ENCODE measurements at regions not wholly inside any gene's neighbourhood (a gene's known extent, or its start where the extent isn't known, plus 50 kb on each side); places are given as distances from the start of the nearest gene placed in this dataset.
A peak's percentile ranks its signal among the peaks of the same experiment; 100 is the strongest.

DNA sequence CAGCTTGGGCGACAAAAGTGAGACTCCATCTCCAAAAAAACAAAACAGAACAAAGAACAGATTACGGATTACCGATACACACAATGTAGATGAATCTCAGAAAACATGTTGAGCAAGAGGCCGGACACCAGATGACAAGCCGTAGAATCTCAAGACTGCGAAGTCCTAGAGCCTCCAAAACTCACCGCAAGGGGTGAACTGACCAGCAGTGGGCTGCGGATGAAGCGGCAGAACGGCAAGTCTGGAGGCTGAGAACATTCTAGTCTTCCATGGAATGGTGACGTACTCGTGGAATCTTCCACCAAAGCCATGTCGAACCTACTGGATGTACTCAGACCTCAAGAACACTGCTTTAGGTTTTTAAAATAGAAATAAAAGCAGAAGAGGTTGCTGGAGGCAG lies 198.8 kb downstream of the NDUFA10 start:
- 98% methylated on average over 13 of the region's 13 CpGs for WGBS

GRCh38 chr2:239825705-239825979 lies 199.5 kb downstream of the NDUFA10 start:
- Histone ChIP-seq H3K27me3 (ENCODE audit: control insufficient read depth in 2 of 2, insufficient read depth in 1 of 2, low read length in 1 of 2) (peaks cover 0 to 6% of the 10 kb centered on the region in 2 donors), H3K9me3 (ENCODE audit: control insufficient read depth in 2 of 2, insufficient read depth in 1 of 2, low read length in 1 of 2) (no peaks in the 10 kb centered on the region), H3K27ac (ENCODE audit: low read depth in 1 of 2, low read length in 1 of 2) (no peak overlapping the region), H3K36me3 (ENCODE audit: control insufficient read depth in 2 of 2, insufficient read depth in 2 of 2, low read length in 1 of 2) (no peaks in the 10 kb centered on the region), H3K4me1 (ENCODE audit: control insufficient read depth in 2 of 2, insufficient read depth in 2 of 2, low read length in 2 of 2) (no peaks in the 10 kb centered on the region), H3K4me3 (ENCODE audit: low read length in 2 of 2) (no peak overlapping the region)
- DNase-seq (ENCODE audit: low read depth in 6 of 9, low spot score in 9 of 9) = no peak
- 95% methylated on average over 5 of the region's 5 CpGs for whole genome bisulfite sequencing

More for the DNA sequence above, 198.8 kb downstream of the NDUFA10 start:
- Histone ChIP-seq H3K9me3 (ENCODE audit: control insufficient read depth in 2 of 2, insufficient read depth in 1 of 2, low read length in 1 of 2) (no peaks in the 10 kb centered on the region), H3K27me3 (ENCODE audit: control insufficient read depth in 2 of 2, insufficient read depth in 1 of 2, low read length in 1 of 2) (peaks cover 0 to 2% of the 10 kb centered on the region in 2 donors), H3K36me3 (ENCODE audit: control insufficient read depth in 2 of 2, insufficient read depth in 2 of 2, low read length in 1 of 2) (no peaks in the 10 kb centered on the region), H3K4me1 (ENCODE audit: control insufficient read depth in 2 of 2, insufficient read depth in 2 of 2, low read length in 2 of 2) (no peaks in the 10 kb centered on the region), H3K27ac (ENCODE audit: low read depth in 1 of 2, low read length in 1 of 2) (no peak overlapping the region), H3K4me3 (ENCODE audit: low read length in 2 of 2) (no peak overlapping the region)
- no peak for DNase-seq (ENCODE audit: low read depth in 6 of 9, low spot score in 9 of 9)

DNA sequence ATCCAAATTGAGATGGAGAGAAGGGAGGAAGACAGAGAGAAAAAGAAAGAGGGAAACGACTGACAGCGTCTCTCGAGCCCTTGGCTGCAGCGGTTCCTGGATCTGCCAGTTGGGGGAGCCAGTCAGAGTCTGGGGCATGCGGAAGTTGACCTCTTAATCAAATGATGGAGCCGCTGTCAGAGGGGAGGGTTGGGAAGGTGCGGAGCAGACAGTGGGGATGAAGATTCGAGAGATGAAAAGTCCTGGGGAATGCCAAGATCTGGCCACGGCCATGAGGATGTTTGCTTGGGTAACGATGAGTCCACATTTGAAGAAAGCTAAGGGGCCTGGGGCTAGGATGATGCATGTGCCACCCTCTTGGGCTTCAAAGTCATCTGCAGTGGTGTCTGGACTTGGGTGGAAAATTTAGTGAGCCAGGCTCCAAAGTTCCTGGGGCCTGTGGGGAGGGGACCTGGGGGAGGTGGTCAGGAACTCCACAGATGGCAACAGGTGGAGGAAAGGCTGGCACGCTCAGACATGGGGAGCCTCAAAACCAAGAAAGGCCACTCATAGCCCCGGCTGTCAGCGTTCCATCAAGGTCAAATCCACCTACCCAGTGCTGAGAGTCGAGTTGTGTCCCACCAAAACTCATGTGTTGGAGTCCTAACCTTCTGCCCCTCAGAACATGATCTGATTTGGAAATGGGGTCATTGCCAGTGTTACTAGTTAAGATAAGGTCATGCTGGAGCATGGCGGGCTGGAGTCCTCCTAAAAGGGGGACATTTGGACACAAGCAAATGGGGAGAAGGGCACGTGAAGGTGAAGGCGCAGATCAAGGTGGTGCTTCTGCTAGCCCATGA lies 200.1 kb downstream of the NDUFA10 start:
- 91% methylated on average over 17 of the region's 17 CpGs for WGBS
- Histone ChIP-seq H3K4me1 (ENCODE audit: control insufficient read depth in 2 of 2, insufficient read depth in 2 of 2, low read length in 2 of 2) (no peaks in the 10 kb centered on the region), H3K4me3 (ENCODE audit: low read length in 2 of 2) (no peak overlapping the region), H3K27ac (ENCODE audit: low read depth in 1 of 2, low read length in 1 of 2) (no peak overlapping the region), H3K36me3 (ENCODE audit: control insufficient read depth in 2 of 2, insufficient read depth in 2 of 2, low read length in 1 of 2) (no peaks in the 10 kb centered on the region), H3K27me3 (ENCODE audit: control insufficient read depth in 2 of 2, insufficient read depth in 1 of 2, low read length in 1 of 2) (peaks cover 0 to 8% of the 10 kb centered on the region in 2 donors), H3K9me3 (ENCODE audit: control insufficient read depth in 2 of 2, insufficient read depth in 1 of 2, low read length in 1 of 2) (no peaks in the 10 kb centered on the region)
- no peak for DNase-seq (ENCODE audit: low read depth in 6 of 9, low spot score in 9 of 9)

DNA sequence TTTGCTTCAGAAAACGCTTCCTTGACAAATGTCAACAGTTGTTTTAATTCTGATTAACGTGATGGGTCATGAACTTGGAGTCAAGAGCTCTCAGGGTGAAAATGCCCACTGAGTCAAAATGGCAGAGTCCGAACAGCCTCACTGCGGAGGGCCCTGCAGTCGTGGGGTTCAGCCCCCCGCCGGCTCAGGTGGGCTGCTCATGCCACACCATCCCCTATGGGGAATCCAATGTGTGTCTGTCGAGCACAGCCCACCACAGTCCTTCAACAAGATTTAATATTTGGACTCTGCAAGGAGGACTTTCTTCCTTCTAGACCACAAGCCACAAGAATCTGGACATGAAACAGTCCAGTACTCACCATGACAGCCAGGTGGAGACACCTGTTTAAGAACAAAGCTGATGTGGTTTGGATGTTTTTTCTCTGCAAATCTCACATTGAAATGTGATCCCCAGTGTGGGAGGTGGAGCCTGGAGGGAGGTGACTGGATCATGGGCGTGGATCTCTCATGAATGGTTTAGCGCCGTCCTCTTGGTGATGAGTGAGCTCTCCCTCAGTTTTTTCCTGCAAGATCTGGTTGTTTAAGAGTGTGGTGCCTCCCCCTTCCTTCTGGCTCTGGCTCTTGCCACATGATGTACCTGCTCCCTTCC lies 201.0 kb downstream of the NDUFA10 start:
- DNase-seq (ENCODE audit: low read depth in 6 of 9, low spot score in 9 of 9) = peak in 1 of 9 donors; percentile 38
- H3K27ac ChIP-seq (ENCODE audit: low read depth in 1 of 2, low read length in 1 of 2) = no peak overlapping the region
- peaks cover 0 to 8% of the 10 kb centered on the region in 2 donors for H3K27me3 ChIP-seq (ENCODE audit: control insufficient read depth in 2 of 2, insufficient read depth in 1 of 2, low read length in 1 of 2)
- no peak overlapping the region for H3K4me3 ChIP-seq (ENCODE audit: low read length in 2 of 2)
- H3K9me3 ChIP-seq (ENCODE audit: control insufficient read depth in 2 of 2, insufficient read depth in 1 of 2, low read length in 1 of 2) = no peaks in the 10 kb centered on the region
- WGBS = 67% methylated on average over 11 of the region's 11 CpGs
- H3K4me1 ChIP-seq (ENCODE audit: control insufficient read depth in 2 of 2, insufficient read depth in 2 of 2, low read length in 2 of 2) = no peaks in the 10 kb centered on the region
- no peaks in the 10 kb centered on the region for H3K36me3 ChIP-seq (ENCODE audit: control insufficient read depth in 2 of 2, insufficient read depth in 2 of 2, low read length in 1 of 2)

GRCh38 chr2:239822146-239822831 lies 202.9 kb downstream of the NDUFA10 start:
- H3K36me3 ChIP-seq (ENCODE audit: control insufficient read depth in 2 of 2, insufficient read depth in 2 of 2, low read length in 1 of 2) = no peaks in the 10 kb centered on the region
- H3K27me3 ChIP-seq (ENCODE audit: control insufficient read depth in 2 of 2, insufficient read depth in 1 of 2, low read length in 1 of 2) = peaks cover 0 to 8% of the 10 kb centered on the region in 2 donors
- DNase-seq (ENCODE audit: low read depth in 6 of 9, low spot score in 9 of 9) = no peak
- no peaks in the 10 kb centered on the region for H3K4me1 ChIP-seq (ENCODE audit: control insufficient read depth in 2 of 2, insufficient read depth in 2 of 2, low read length in 2 of 2)
- 96% methylated on average over 16 of the region's 16 CpGs for WGBS
- no peaks in the 10 kb centered on the region for H3K9me3 ChIP-seq (ENCODE audit: control insufficient read depth in 2 of 2, insufficient read depth in 1 of 2, low read length in 1 of 2)
- H3K27ac ChIP-seq (ENCODE audit: low read depth in 1 of 2, low read length in 1 of 2) = no peak overlapping the region
- no peak overlapping the region for H3K4me3 ChIP-seq (ENCODE audit: low read length in 2 of 2)

DNA sequence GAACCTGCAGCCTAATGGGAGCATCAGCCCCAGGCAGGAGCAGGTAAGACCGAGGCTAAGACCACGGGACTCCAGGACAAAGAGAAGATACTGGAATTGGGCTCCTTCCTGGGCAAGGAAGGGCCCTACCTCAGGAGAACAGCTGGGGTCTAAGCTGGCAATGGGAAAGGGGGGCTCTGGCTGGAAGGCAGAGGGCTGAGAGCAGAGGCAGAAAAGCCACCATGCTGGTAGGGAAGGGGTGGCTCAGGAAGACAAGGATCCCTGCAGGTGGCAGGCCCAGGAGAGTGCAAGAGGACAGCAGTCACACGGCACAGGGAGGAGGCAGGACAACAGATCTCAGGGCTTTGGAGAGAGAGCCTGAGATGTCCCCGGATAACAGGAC lies 203.5 kb downstream of the NDUFA10 start:
- peaks cover 0 to 8% of the 10 kb centered on the region in 2 donors for H3K27me3 ChIP-seq (ENCODE audit: control insufficient read depth in 2 of 2, insufficient read depth in 1 of 2, low read length in 1 of 2)
- H3K27ac ChIP-seq (ENCODE audit: low read depth in 1 of 2, low read length in 1 of 2) = no peak overlapping the region
- H3K9me3 ChIP-seq (ENCODE audit: control insufficient read depth in 2 of 2, insufficient read depth in 1 of 2, low read length in 1 of 2) = no peaks in the 10 kb centered on the region
- no peak for DNase-seq (ENCODE audit: low read depth in 6 of 9, low spot score in 9 of 9)
- no peaks in the 10 kb centered on the region for H3K4me1 ChIP-seq (ENCODE audit: control insufficient read depth in 2 of 2, insufficient read depth in 2 of 2, low read length in 2 of 2)
- 97% methylated on average over 4 of the region's 4 CpGs for WGBS
- no peak overlapping the region for H3K4me3 ChIP-seq (ENCODE audit: low read length in 2 of 2)
- no peaks in the 10 kb centered on the region for H3K36me3 ChIP-seq (ENCODE audit: control insufficient read depth in 2 of 2, insufficient read depth in 2 of 2, low read length in 1 of 2)

- DNase-seq (ENCODE audit: low read depth in 6 of 9, low spot score in 9 of 9) = no peak
- Histone ChIP-seq H3K4me3 (ENCODE audit: low read length in 2 of 2) (no peak overlapping the region), H3K27me3 (ENCODE audit: control insufficient read depth in 2 of 2, insufficient read depth in 1 of 2, low read length in 1 of 2) (peaks cover 0 to 8% of the 10 kb centered on the region in 2 donors), H3K36me3 (ENCODE audit: control insufficient read depth in 2 of 2, insufficient read depth in 2 of 2, low read length in 1 of 2) (no peaks in the 10 kb centered on the region), H3K9me3 (ENCODE audit: control insufficient read depth in 2 of 2, insufficient read depth in 1 of 2, low read length in 1 of 2) (no peaks in the 10 kb centered on the region), H3K27ac (ENCODE audit: low read depth in 1 of 2, low read length in 1 of 2) (no peak overlapping the region), H3K4me1 (ENCODE audit: control insufficient read depth in 2 of 2, insufficient read depth in 2 of 2, low read length in 2 of 2) (no peaks in the 10 kb centered on the region)
- WGBS = 88% methylated on average over 16 of the region's 16 CpGs
These were observed 204.1 kb downstream of the NDUFA10 start for GRCh38 chr2:239820836-239821693.

- Histone ChIP-seq H3K27me3 (ENCODE audit: control insufficient read depth in 2 of 2, insufficient read depth in 1 of 2, low read length in 1 of 2) (peaks cover 0 to 8% of the 10 kb centered on the region in 2 donors), H3K27ac (ENCODE audit: low read depth in 1 of 2, low read length in 1 of 2) (no peak overlapping the region), H3K4me3 (ENCODE audit: low read length in 2 of 2) (no peak overlapping the region), H3K36me3 (ENCODE audit: control insufficient read depth in 2 of 2, insufficient read depth in 2 of 2, low read length in 1 of 2) (no peaks in the 10 kb centered on the region), H3K9me3 (ENCODE audit: control insufficient read depth in 2 of 2, insufficient read depth in 1 of 2, low read length in 1 of 2) (no peaks in the 10 kb centered on the region), H3K4me1 (ENCODE audit: control insufficient read depth in 2 of 2, insufficient read depth in 2 of 2, low read length in 2 of 2) (no peaks in the 10 kb centered on the region)
- no peak for DNase-seq (ENCODE audit: low read depth in 6 of 9, low spot score in 9 of 9)
- 87% methylated on average over 17 of the region's 17 CpGs for WGBS
These were observed 205.1 kb downstream of the NDUFA10 start for GRCh38 chr2:239819974-239820555.
